ENCODE measurements at regions not wholly inside any gene's neighbourhood (a gene's known extent, or its start where the extent isn't known, plus 50 kb on each side); places are given as distances from the start of the nearest gene placed in this dataset.
A peak's percentile ranks its signal among the peaks of the same experiment; 100 is the strongest.

DNA sequence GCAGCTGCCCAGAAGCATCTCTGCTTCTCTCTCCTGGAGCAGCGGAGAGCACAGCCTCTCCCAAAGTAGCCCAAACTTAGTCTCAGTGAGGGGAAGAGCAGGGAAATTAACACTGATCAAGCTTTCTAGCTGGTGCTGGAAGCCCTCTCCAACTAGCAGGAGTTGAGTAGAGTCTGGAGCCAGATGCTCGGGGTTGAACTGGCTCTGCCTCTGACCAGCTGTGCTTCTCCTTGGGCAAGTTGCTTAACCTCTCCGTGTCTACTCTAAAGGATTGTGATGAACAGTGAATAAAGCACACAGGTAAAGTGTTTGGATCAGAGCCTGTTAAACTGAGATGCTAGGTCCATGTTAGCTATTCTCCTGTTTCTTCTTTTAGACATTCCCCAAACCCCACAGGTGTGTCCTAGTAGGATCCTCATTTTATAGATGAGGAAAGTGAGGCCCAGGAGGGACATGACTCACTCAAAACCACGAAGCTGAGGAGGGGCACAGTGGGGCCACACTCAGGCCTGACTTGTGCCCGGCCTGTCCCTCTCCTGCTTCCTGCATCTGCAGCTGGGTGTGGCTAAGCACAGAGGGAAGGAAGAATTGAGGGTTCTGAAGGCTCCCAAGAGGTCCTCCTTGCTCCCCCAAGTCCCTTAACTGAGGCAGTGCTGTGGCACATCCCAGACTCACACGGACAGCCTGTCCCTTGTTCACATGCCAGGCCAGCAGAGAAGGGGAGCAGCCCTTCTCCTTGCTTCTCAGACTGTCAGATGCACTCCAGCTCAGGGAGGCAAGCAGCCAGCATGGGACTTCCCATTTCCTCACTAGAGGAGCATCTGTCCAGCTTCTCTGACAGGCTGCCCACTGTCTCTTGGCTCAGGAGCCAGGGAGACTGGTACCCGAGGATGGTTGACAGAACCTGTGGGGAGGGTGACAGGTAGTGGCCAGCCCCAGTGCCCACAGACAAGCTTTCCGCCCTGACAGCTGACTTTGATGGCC is 152.0 kb upstream of the IGSF21 start:
- H3K4me3 Mint-ChIP-seq, result no peak overlapping the region
- CTCF ChIA-PET, result no interaction called here

GRCh38 chr1:17957588-17958267 is 149.9 kb upstream of the IGSF21 start:
- Mint-ChIP-seq H3K27ac (no peak overlapping the region), H3K9me3 (no peaks in the 10 kb centered on the region), H3K27me3 (peaks cover 6 to 27% of the 10 kb centered on the region in 2 donors), H3K36me3 (no peaks in the 10 kb centered on the region), H3K4me3 (no peak overlapping the region), H3K4me1 (no peaks in the 10 kb centered on the region)
- ChIA-PET CTCF (no interaction called here), POLR2A (no interaction called here)
- H3K36me3 ChIP-seq (ENCODE audit: insufficient read depth, low read length), result no peaks in the 10 kb centered on the region
- no peaks in the 10 kb centered on the region for H3K27me3 ChIP-seq (ENCODE audit: insufficient read depth, low read length, poor library complexity, severe bottlenecking)
- H3K9me3 ChIP-seq (ENCODE audit: low read length), result no peaks in the 10 kb centered on the region
- H3K4me1 ChIP-seq (ENCODE audit: insufficient read depth, low read length), result no peaks in the 10 kb centered on the region
- no peak for DNase-seq
- no peak overlapping the region for H3K27ac ChIP-seq (ENCODE audit: low read depth, low read length)
- no peak overlapping the region for H3K4me3 ChIP-seq (ENCODE audit: low read length)

More for the DNA sequence above, 152.0 kb upstream of the IGSF21 start:
- Histone ChIP-seq H3K27me3 (ENCODE audit: insufficient read depth, low read length, poor library complexity, severe bottlenecking) (no peaks in the 10 kb centered on the region), H3K27ac (ENCODE audit: low read depth, low read length) (no peak overlapping the region), H3K4me1 (ENCODE audit: insufficient read depth, low read length) (no peaks in the 10 kb centered on the region), H3K9me3 (ENCODE audit: low read length) (no peaks in the 10 kb centered on the region), H3K36me3 (ENCODE audit: insufficient read depth, low read length) (no peaks in the 10 kb centered on the region), H3K4me3 (ENCODE audit: low read length) (no peak overlapping the region)
- no peak for DNase-seq
- no peaks in the 10 kb centered on the region for H3K36me3 Mint-ChIP-seq
- H3K4me1 Mint-ChIP-seq, result no peaks in the 10 kb centered on the region
- no peaks in the 10 kb centered on the region for H3K9me3 Mint-ChIP-seq
- no peak overlapping the region for H3K27ac Mint-ChIP-seq
- peaks cover 2 to 26% of the 10 kb centered on the region in 2 donors for H3K27me3 Mint-ChIP-seq
- POLR2A ChIA-PET, result no interaction called here

DNA sequence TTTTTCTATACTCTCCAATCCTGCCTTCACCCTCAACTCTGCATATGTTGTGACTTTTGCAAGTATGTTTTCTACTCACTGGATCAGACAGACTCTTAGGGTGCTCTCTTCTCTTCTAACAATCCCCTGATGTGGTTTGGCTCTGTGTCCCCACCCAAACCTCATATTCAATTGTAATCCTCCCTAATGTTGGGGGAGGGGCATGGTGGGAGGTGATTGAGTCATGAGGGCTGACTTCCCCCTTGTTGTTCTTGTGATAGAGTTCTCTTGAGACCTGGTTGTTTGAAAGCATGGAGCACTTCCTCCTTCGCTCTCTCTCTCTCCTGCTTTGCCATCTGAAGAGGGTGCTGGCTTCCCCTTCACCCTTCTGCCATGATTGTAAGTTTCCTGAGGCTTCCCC is 148.9 kb upstream of the IGSF21 start:
- H3K4me1 ChIP-seq (ENCODE audit: insufficient read depth, low read length), result no peaks in the 10 kb centered on the region
- Mint-ChIP-seq H3K9me3 (no peaks in the 10 kb centered on the region), H3K4me1 (no peaks in the 10 kb centered on the region), H3K27me3 (peaks cover 6 to 23% of the 10 kb centered on the region in 2 donors), H3K4me3 (no peak overlapping the region), H3K36me3 (no peaks in the 10 kb centered on the region), H3K27ac (peak overlapping the region in 1 of 8 donors; percentile 82)
- no peaks in the 10 kb centered on the region for H3K9me3 ChIP-seq (ENCODE audit: low read length)
- peak in 1 of 5 donors; percentile 55 for DNase-seq
- POLR2A ChIA-PET, result no interaction called here
- no peaks in the 10 kb centered on the region for H3K27me3 ChIP-seq (ENCODE audit: insufficient read depth, low read length, poor library complexity, severe bottlenecking)
- H3K4me3 ChIP-seq (ENCODE audit: low read length), result no peak overlapping the region
- CTCF ChIA-PET, result no interaction called here
- no peaks in the 10 kb centered on the region for H3K36me3 ChIP-seq (ENCODE audit: insufficient read depth, low read length)
- no peak overlapping the region for H3K27ac ChIP-seq (ENCODE audit: low read depth, low read length)

DNA sequence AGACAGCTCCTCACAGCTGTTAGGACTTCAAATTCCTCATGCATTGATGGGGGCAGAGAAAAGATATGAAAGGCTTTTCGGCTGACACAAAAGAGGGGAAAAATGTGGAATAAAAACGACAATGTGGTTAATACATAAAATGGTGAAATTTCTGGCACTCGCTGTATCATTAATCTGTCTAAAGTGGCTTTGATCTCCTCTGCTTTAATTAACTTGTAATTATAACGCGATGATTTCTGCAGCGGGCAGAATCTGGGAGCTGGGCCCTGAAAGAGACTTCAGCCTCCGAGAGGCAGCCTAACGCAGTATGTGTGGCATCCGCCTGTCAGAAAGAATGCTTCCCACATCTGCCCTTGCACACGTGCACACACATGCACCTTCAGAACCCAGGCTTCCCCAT is 144.1 kb upstream of the IGSF21 start:
- POLR2A ChIA-PET, result no interaction called here
- Histone ChIP-seq H3K4me1 (ENCODE audit: insufficient read depth, low read length) (no peaks in the 10 kb centered on the region), H3K27ac (ENCODE audit: low read depth, low read length) (no peak overlapping the region), H3K27me3 (ENCODE audit: insufficient read depth, low read length, poor library complexity, severe bottlenecking) (no peaks in the 10 kb centered on the region), H3K36me3 (ENCODE audit: insufficient read depth, low read length) (no peaks in the 10 kb centered on the region), H3K4me3 (ENCODE audit: low read length) (no peak overlapping the region), H3K9me3 (ENCODE audit: low read length) (no peaks in the 10 kb centered on the region)
- peaks cover 0 to 1% (median 0%) of the 10 kb centered on the region in 5 donors for H3K9me3 Mint-ChIP-seq
- H3K4me3 Mint-ChIP-seq, result no peak overlapping the region
- no peaks in the 10 kb centered on the region for H3K4me1 Mint-ChIP-seq
- H3K27ac Mint-ChIP-seq, result no peak overlapping the region
- CTCF ChIA-PET, result no interaction called here
- peaks cover 10 to 27% of the 10 kb centered on the region in 2 donors for H3K27me3 Mint-ChIP-seq
- DNase-seq, result no peak
- no peaks in the 10 kb centered on the region for H3K36me3 Mint-ChIP-seq

GRCh38 chr1:17965515-17966100 is 142.0 kb upstream of the IGSF21 start:
- H3K36me3 ChIP-seq (ENCODE audit: insufficient read depth, low read length), result no peaks in the 10 kb centered on the region
- Mint-ChIP-seq H3K9me3 (peaks cover 0 to 1% (median 0%) of the 10 kb centered on the region in 5 donors), H3K4me1 (no peaks in the 10 kb centered on the region), H3K27ac (no peak overlapping the region), H3K27me3 (peaks cover 10 to 23% of the 10 kb centered on the region in 2 donors), H3K4me3 (no peak overlapping the region), H3K36me3 (no peaks in the 10 kb centered on the region)
- DNase-seq, result no peak
- H3K27ac ChIP-seq (ENCODE audit: low read depth, low read length), result no peak overlapping the region
- no peaks in the 10 kb centered on the region for H3K27me3 ChIP-seq (ENCODE audit: insufficient read depth, low read length, poor library complexity, severe bottlenecking)
- CTCF ChIA-PET, result no interaction called here
- no peaks in the 10 kb centered on the region for H3K4me1 ChIP-seq (ENCODE audit: insufficient read depth, low read length)
- H3K4me3 ChIP-seq (ENCODE audit: low read length), result no peak overlapping the region
- no peaks in the 10 kb centered on the region for H3K9me3 ChIP-seq (ENCODE audit: low read length)
- POLR2A ChIA-PET, result no interaction called here

DNA sequence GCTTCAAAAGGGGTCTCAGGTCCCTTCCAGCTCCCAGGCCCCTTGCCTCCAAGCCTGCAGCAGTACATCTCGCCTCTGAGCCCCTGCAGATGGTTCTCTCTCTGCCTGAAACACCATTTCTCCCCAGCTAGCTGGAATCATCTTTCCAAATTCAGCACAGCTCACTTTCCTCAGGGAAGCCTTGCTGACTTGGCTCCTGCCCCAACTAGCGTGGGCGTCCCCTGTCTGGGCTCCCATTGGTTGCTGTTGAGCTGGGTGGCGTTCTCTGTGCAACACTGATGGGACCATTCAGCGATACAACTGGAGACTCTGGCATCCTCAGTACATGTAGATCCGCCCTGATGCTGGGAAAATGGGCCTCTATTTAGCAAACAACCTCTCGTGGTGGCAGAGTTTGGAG is 141.3 kb upstream of the IGSF21 start:
- no peak overlapping the region for H3K4me3 ChIP-seq (ENCODE audit: low read length)

DNA sequence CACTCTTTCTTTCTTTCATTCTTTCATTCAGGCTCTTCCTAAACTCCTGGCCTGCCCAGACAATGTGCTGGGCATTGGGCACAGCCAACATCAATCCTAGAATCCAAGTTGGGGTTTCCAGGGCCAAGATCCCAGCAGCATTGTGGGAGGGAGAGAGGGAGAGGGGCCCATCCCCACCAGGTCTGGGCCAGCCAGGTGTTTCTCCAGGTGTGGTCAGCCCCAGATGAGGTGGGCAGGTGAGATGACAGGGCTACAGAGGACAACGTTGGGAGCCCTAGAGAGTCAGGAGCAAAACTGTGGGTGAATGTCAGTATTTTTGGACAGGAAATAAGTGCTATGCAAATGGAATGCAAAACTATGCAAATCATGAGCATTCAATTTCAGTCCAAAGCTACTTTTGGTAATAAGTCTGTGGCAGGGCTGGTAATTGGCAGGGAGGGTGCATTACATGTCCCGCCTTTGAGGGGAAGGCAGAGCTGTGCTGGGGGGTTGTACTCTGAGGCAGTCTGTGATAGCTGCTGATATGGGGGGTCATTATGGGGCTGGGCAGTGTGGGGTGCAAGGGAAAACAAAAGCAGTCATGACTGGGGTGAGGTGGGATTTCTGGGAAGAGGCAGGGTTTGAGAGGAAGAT is 139.9 kb upstream of the IGSF21 start:
- Mint-ChIP-seq H3K36me3 (no peaks in the 10 kb centered on the region), H3K27me3 (peaks cover 6 to 11% of the 10 kb centered on the region in 2 donors), H3K4me1 (no peaks in the 10 kb centered on the region), H3K4me3 (no peak overlapping the region), H3K9me3 (peaks cover 0 to 1% (median 0%) of the 10 kb centered on the region in 5 donors), H3K27ac (no peak overlapping the region)
- CTCF ChIA-PET, result no interaction called here
- Histone ChIP-seq H3K9me3 (ENCODE audit: low read length) (no peaks in the 10 kb centered on the region), H3K4me1 (ENCODE audit: insufficient read depth, low read length) (no peaks in the 10 kb centered on the region), H3K4me3 (ENCODE audit: low read length) (no peak overlapping the region), H3K27ac (ENCODE audit: low read depth, low read length) (no peak overlapping the region), H3K27me3 (ENCODE audit: insufficient read depth, low read length, poor library complexity, severe bottlenecking) (no peaks in the 10 kb centered on the region), H3K36me3 (ENCODE audit: insufficient read depth, low read length) (no peaks in the 10 kb centered on the region)
- POLR2A ChIA-PET, result no interaction called here
- DNase-seq, result no peak

More for the DNA sequence above, 141.3 kb upstream of the IGSF21 start:
- no peaks in the 10 kb centered on the region for H3K9me3 ChIP-seq (ENCODE audit: low read length)
- no peaks in the 10 kb centered on the region for H3K36me3 ChIP-seq (ENCODE audit: insufficient read depth, low read length)
- CTCF ChIA-PET, result no interaction called here
- POLR2A ChIA-PET, result no interaction called here
- Mint-ChIP-seq H3K4me1 (no peaks in the 10 kb centered on the region), H3K9me3 (peaks cover 0 to 1% (median 0%) of the 10 kb centered on the region in 5 donors), H3K27ac (no peak overlapping the region), H3K27me3 (peaks cover 10 to 21% of the 10 kb centered on the region in 2 donors), H3K4me3 (no peak overlapping the region), H3K36me3 (no peaks in the 10 kb centered on the region)
- no peak overlapping the region for H3K27ac ChIP-seq (ENCODE audit: low read depth, low read length)
- no peaks in the 10 kb centered on the region for H3K4me1 ChIP-seq (ENCODE audit: insufficient read depth, low read length)
- H3K27me3 ChIP-seq (ENCODE audit: insufficient read depth, low read length, poor library complexity, severe bottlenecking), result no peaks in the 10 kb centered on the region
- no peak for DNase-seq

- peaks cover 0 to 1% (median 0%) of the 10 kb centered on the region in 5 donors for H3K9me3 Mint-ChIP-seq
- H3K4me3 Mint-ChIP-seq, result no peak overlapping the region
- Histone ChIP-seq H3K36me3 (ENCODE audit: insufficient read depth, low read length) (no peaks in the 10 kb centered on the region), H3K9me3 (ENCODE audit: low read length) (no peaks in the 10 kb centered on the region), H3K4me3 (ENCODE audit: low read length) (no peak overlapping the region), H3K27me3 (ENCODE audit: insufficient read depth, low read length, poor library complexity, severe bottlenecking) (no peaks in the 10 kb centered on the region), H3K27ac (ENCODE audit: low read depth, low read length) (no peak overlapping the region), H3K4me1 (ENCODE audit: insufficient read depth, low read length) (no peaks in the 10 kb centered on the region)
- no peak for DNase-seq
- H3K4me1 Mint-ChIP-seq, result no peaks in the 10 kb centered on the region
- ChIA-PET POLR2A (no interaction called here), CTCF (no interaction called here)
- H3K36me3 Mint-ChIP-seq, result no peaks in the 10 kb centered on the region
- H3K27me3 Mint-ChIP-seq, result peaks cover 9 to 18% of the 10 kb centered on the region in 2 donors
- H3K27ac Mint-ChIP-seq, result no peak overlapping the region
Observed at GRCh38 chr1:17970757-17971156, 136.8 kb upstream of the IGSF21 start.
